Activated T-cell treated with anti-CD3 and anti-CD28 coated beads for 4 hours (primary cell): ENCODE measurements at regions not wholly inside any gene's neighbourhood (a gene's known extent, or its start where the extent isn't known, plus 50 kb on each side); places are given as distances from the start of the nearest gene placed in this dataset.

Experiments
- DNase-seq: peaks from one replicate; pipeline ENCODE4 v3.0.0-alpha.2; 2020

GRCh38 chr2:220961143-220961860 is 610.8 kb downstream of the EPHA4 start:
- DNase-seq, result no peak

DNA sequence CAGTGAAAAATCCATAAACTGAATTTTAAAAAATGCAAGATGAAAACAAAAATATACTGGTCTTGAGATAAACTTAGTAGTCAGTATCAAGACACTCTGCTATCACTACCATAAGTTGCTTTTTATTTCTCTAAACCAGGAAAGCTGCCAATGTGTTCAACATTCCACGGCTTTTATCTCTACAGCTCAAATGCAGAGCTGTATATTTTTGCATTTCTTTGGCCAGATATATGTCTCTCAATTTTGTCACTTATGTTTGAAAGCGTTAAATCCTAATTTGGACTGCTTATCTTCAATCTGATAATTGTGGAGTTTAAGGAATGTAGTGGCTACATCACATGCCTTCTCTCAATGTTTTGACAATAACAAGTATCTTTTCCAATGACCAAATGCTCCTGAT is 609.5 kb downstream of the EPHA4 start:
- DNase-seq, result no peak

DNA sequence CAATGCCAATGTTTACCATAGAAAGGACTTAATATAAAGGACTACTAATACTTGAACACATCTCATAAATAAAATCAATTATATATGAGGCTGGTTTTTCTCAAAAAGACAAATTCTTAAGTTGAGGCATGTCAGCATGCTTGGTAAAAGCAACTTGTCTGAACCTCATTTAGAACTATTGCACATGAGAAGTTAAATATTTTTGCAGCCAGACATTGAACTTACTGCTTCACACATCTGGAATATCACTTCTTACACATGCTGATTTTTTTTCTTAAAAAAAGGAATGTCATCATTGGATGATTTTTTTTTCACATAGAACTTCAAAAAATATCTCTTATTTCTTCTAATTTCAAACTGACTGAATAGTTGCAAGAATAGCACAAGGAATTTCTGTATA is 609.0 kb downstream of the EPHA4 start:
- DNase-seq, result no peak

DNA sequence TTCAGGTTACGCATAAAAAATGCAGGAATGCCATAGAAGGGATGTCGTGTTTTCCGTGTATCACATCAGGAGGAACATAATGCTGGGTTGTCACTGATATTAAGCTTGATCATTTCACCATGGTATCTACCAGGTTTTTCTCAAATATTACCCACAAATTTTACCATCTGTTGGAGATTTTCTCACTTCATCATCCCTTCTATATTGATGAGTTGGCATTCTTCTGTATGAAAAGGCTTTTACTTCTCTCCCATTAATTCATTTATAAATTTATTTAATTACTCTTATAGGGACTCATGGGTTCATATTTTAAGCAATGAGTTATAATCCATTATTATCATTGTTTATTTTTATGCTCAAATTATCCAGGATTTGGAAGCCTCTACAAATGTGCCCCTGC is 608.2 kb downstream of the EPHA4 start:
- DNase-seq, result no peak

GRCh38 chr2:220966636-220967035 is 605.5 kb downstream of the EPHA4 start:
- no peak for DNase-seq

GRCh38 chr2:220969348-220969747 is 602.8 kb downstream of the EPHA4 start:
- DNase-seq, result no peak

GRCh38 chr2:220980966-220981675 is 591.0 kb downstream of the EPHA4 start:
- no peak for DNase-seq

DNA sequence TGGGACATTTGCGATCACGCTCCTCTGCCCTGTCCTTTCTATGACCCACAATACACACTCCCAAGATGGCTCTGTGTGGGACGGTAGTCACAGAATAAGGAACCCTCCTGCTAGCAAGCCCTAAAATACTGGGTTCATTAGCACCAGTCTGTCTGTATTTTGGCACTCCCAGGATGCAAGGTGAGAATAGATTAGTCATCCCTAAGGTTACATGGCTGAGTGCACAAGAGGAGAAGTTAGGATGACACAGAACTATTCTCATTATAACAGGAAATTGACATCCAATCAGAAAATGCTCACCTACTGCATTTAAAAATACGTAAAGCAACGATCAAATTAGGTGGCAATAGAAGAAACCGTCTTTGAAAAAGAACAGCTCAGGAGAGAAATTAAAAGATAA is 590.2 kb downstream of the EPHA4 start:
- no peak for DNase-seq

GRCh38 chr2:220985561-220985960 is 586.5 kb downstream of the EPHA4 start:
- DNase-seq, result no peak

GRCh38 chr2:220987839-220988238 is 584.3 kb downstream of the EPHA4 start:
- no peak for DNase-seq

DNA sequence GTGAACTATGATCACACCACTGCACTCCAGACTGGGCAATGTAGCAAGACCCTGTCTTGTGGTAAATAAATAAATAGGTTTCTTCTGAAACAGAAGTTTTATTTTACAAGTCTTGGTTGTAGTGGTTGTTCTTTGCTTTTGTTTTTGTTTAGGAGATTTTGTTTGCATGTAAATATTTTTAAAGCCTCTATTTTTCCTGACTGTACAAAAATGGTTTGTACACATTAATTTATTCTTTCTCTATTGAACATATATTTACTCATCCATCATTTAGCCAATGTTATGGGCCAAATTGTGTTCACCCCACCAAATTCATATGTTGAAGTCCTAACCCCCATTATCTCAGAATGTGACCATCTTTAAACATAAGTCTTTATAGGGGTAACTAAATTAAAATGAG is 580.1 kb downstream of the EPHA4 start:
- no peak for DNase-seq

- no peak for DNase-seq
Measured at GRCh38 chr2:220994846-220995245, 577.3 kb downstream of the EPHA4 start.

GRCh38 chr2:220995581-220995980 is 576.5 kb downstream of the EPHA4 start:
- DNase-seq, result no peak

DNA sequence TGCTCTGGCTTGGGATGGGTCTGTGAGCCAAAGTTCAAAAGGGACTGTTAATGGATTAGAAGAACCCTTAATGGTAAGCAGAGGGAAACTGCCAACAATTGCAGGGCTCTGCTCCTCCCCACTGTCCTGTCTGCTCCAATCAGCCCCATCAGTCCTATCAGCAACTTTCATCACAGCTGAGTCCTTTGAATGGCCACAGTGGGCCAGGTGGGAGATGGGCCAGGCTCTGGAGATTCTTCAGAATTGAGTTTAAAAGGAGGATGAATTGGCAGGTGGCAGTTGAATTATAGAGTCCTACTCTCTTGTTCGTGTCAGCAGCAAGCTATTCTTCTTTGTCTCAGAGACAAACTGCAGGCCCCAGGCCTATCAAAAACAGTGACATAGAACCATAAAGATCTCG is 573.9 kb downstream of the EPHA4 start:
- no peak for DNase-seq

DNA sequence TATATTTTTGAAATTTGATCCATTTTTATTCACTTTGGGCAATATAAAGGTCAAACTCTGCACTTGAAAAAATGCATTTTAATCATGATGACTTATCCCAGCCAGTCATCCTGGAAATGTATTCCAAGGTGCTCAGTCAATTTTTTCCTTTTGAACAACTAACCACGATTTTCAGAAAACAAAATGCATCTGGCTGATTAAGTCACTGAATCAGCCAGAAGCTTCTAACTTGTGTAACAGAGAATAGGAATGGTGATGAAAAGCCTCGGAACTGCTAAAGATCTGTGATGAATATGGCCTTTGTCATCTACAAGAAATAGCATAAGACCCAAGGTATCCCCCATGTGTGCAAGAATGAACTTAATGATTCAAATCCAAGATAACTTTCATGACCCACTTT is 572.7 kb downstream of the EPHA4 start:
- DNase-seq, result no peak

- DNase-seq, result no peak
Measured at GRCh38 chr2:221001381-221001801, 570.7 kb downstream of the EPHA4 start.

DNA sequence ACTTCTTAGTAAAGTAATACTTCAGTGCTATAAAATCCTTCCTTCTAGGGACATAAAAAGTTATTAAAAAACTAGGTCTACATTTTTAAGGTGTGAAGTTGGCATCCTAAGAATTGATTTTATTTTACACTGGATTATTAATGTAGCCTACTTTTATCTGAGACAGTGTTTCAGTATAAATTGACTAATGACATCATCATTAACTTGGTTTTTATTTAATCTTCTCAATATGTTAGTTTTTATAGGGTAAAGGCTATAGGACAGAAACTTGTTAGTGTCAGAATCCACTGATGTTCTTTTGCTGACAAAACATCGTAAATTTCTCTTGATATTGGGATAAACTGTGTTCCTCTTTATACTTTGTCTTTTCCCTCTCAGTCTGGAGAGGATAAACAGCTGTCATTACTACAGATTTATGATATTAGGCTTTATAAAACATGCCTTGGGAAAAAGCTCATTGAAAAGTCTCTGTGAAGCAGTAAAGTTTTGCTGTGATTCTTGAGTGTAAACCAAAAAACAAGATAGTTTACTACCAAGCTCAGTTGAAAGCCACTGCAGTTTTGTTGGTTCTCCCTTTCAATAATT is 569.9 kb downstream of the EPHA4 start:
- DNase-seq, result no peak

- DNase-seq, result no peak
Measured at GRCh38 chr2:221005338-221005737, 566.8 kb downstream of the EPHA4 start.

DNA sequence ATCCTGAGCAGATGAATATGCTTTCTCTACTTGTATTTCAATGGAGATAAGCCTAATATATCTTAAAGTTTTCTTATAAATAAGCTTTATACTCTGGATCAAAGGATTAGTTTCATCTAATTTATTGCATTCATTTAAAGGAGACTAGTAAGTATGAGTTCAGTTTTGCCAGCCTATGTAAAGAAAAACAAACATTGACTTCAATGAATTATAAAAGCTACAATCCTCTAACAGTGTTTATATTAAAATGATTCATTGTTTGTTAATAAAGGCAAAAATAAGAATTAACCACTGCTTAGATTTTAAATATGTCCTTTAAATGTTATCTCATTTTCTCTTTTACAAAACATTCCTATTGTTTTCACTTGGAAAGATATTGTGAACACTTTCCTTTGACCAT is 566.0 kb downstream of the EPHA4 start:
- no peak for DNase-seq

DNA sequence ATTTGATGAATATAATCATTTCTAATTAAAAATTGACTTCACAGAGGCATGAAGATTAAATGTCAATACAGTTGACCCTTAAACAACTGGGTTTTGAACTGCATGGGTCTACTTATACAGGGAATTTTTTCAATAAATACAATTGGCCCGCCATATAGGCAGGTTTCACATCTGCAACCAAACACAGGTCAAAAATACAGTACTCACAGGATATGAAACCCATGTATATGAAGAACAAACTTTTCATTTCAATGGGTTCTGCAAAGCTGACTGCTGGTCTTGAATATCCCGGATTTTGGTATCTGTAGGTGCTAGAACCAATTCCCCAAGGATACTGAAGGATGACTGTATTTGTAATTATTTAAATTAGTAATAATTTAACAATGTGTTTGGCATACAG is 555.6 kb downstream of the EPHA4 start:
- no peak for DNase-seq

DNA sequence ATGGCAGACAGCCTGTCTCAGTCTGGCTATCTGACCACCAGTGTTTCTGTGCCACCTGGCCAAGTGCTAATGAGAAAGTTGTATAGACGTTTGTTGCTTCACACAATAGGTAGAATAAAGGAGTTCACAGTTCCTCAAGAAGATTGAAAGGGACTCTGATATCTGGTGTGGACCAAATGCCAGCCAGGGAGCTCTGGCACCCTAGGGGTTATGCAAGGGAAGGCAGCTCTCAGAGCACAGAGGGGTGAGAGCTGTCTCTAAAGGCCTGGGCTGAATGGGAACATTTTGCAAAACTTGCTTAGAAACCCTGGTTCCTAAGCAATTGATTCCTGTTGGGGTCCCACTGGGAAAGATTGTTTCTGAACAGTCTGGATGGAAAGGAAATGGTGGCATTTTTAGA is 553.8 kb downstream of the EPHA4 start:
- DNase-seq, result no peak

GRCh38 chr2:221019668-221020067 is 552.4 kb downstream of the EPHA4 start:
- DNase-seq, result no peak

DNA sequence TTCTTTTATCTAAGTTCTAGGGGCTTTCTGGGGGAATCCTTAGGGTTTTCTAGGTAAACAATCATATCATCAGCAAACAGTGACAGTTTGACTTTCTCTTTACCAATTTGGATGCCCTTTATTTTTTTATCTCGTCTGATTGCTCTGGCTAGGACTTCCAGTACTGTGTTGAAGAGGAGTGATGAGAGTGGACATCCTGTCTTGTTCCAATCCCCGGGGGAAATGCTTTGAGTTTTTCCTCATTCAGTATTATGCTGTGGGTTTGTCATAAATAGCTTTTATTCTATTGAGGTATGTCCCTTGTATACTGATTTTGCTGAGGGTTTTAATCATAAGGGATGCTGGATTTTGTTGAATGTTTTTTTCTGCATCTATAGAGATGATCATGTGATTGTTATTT is 549.5 kb downstream of the EPHA4 start:
- no peak for DNase-seq

GRCh38 chr2:221025398-221025797 is 546.7 kb downstream of the EPHA4 start:
- no peak for DNase-seq
